GM19324 (cell line): ENCODE measurements at regions not wholly inside any gene's neighbourhood (a gene's known extent, or its start where the extent isn't known, plus 50 kb on each side); places are given as distances from the start of the nearest gene placed in this dataset.
A peak's percentile ranks its signal among the peaks of the same experiment; 100 is the strongest.
"Not testable (repeated sequence)": the region's sequence is repeated elsewhere in the genome, so short reads cannot be mapped to it uniquely, and the experiment has no call there.

Experiments
- ATAC-seq: cut with Tn5 transposase; IDR thresholded peaks from one replicate; pipeline ENCODE4 v1.9.1; 2021; ENCODE audit warnings: mild to moderate bottlenecking, moderate library complexity; ENCODE audit not compliant: unreplicated experiment, low FRiP score

- ATAC-seq = not testable (repeated sequence)
These were observed 513.5 kb downstream of the TTLL7 start for GRCh38 chr1:83485314-83486019.

- not testable (repeated sequence) for ATAC-seq
These were observed 517.6 kb downstream of the TTLL7 start for GRCh38 chr1:83481284-83481683.

- not testable (repeated sequence) for ATAC-seq
These were observed 519.2 kb downstream of the TTLL7 start for GRCh38 chr1:83479591-83480239.

DNA sequence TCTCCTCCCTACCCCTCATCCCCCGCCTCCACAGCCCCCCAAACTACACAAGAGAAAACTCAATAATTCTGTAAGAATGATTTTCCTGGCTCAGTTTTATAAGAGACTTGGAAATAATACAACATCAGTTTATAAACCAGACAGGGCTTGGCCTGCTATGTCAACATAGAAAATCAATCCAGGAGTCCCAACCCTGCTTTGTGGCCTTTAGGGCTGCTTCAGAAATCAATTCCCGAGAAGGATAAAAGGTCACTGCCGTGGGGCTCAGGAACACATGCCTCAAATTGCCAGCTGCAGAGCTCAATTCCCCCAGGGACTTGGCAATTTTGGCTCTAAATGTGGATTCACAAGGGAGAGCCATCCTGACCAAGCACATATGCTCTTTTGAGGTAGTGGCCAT is 520.8 kb downstream of the TTLL7 start:
- ATAC-seq = not testable (repeated sequence)

GRCh38 chr1:83476518-83476917 is 522.4 kb downstream of the TTLL7 start:
- not testable (repeated sequence) for ATAC-seq

GRCh38 chr1:83474946-83475345 is 524.0 kb downstream of the TTLL7 start:
- ATAC-seq = not testable (repeated sequence)

GRCh38 chr1:83473986-83474385 is 524.9 kb downstream of the TTLL7 start:
- ATAC-seq = not testable (repeated sequence)

DNA sequence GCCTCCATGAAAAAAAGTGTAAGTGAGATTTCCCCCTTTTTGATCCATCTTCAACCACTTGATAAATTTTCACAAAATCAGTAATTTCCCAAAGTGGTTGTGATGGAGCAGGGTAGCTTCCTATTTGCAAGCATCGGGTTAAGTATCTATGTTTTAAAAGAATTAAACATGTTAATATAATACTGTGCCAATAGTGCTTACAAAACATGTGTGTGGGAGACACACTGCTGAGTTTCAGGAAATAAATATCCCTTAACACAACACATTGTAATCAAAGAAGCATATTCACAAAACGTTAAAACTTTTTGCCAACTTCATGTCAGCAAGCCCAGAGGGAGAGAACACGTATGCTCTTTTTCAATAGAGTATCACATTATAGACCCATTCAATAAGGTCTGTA is 526.9 kb downstream of the TTLL7 start:
- not testable (repeated sequence) for ATAC-seq

GRCh38 chr1:83471272-83471671 is 527.7 kb downstream of the TTLL7 start:
- ATAC-seq = peak; percentile 62

GRCh38 chr1:83468336-83468735 is 530.6 kb downstream of the TTLL7 start:
- ATAC-seq = not testable (repeated sequence)

DNA sequence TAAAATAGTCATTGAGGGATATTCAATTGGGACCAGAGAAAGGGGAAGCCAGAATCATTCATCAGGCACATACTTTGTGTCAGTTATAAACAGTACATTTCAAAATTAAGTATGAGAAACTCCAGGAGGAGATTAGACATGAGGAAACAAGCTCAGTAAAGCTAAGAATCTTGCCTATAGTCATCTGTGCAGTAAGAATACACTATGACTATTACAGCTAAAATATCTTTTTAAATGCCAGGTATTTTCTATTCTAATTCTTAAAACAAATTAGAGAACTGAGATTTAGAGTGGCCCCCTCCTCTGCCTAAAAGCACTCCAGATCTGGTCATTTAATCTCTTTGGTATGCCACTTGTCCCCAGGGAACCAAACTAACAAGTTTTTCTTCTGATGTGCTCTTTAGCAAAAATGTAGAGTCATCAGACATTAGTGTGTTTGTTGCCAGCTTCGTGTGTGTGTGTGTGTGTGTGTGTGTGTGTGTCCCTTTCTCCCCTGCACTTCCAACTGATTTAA is 541.1 kb downstream of the TTLL7 start:
- ATAC-seq = not testable (repeated sequence)

DNA sequence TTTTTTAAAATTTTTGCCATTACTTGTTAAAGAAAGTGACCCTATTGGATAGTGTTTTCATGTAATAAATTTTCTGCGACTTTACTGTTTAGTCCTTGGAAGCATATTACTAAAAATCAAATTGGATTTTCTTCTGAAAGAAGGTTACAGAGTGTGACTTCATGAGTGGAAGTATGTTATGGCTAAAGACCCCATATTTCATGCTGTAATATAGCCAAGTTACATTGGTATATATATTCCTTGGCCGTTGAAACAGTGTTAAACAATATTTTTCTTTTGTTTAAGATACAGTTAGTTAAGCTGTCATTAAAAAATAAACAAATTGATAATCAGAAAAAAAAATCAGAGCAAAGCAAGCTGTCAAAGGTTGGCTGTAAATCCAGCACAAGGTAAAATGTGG is 541.7 kb downstream of the TTLL7 start:
- not testable (repeated sequence) for ATAC-seq

GRCh38 chr1:83455753-83456152 is 543.2 kb downstream of the TTLL7 start:
- ATAC-seq = not testable (repeated sequence)

DNA sequence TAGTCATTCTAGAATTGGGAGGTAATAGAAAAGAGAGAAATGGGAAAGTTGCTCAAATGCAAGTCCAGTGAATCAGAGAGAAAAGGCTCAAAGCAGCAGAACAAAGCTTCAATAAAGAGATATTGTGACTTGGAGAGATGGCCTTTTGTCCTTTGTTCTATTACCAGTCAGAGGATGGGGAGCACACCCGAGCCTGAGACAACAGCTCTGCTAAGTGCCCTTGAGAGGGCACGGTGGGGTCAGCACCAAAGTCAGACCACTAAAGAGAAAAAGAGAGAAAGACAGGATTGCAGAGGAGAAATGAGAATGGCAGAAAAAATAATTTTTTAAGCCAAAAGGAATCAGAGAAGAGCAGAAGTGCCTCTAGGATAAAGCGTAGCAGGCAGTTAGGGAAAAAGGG is 553.1 kb downstream of the TTLL7 start:
- ATAC-seq = not testable (repeated sequence)

DNA sequence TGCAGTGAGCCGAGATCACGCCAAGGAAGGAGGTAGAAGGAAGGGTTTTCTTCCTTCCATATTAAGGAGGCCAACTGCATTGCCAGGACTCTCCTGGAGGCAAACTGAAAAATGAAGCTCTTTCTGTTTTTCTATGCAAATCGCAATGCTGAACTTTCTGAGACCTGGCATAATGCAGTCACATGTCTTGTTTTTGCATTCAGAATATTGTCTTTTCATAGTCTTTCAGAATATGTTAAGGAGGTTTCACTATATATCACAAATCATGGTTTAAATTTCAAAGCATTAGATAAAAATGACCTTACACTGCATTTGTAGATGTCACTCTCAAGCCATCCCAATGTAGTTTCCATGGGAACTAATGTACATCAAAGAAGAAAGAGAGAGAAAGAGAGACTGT is 556.5 kb downstream of the TTLL7 start:
- ATAC-seq = peak; percentile 56

DNA sequence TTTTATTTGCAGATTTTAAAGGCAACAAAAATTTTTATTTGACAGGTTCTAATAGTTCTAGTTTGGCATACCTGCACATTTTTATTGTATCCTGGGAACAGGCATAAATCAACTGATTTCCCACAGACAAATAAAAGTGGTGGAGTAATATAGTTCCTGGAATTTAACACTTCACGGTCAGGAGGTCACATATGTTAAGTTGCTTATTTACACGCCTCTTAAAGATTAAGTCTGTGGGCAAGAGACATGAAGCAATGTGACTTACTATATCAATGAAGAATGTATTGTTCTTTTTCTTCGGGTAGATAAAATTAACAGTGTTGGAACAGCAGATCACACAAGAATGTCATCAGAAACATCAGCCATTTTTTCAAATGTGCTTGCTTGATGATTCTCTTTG is 558.3 kb downstream of the TTLL7 start:
- ATAC-seq = not testable (repeated sequence)

DNA sequence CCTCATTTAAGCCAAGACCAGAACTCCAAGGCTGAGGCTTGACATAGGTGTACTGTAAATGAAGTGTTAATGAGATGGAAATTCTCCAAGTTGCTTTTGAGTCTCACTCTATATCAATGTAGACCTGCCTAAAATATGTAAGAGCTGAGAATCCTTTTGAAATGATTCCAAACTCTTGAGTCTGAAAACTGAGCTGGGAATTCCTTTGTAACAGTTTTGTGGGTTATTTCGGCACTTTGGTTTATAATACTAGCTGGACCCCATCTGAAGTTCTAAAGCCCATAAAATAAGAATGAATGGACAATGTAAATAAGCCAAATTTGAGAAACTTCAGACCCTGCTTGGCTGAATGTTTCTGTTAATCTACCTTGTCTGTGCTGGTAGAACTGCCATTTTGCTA is 558.9 kb downstream of the TTLL7 start:
- ATAC-seq = not testable (repeated sequence)

GRCh38 chr1:83438316-83438715 is 560.6 kb downstream of the TTLL7 start:
- ATAC-seq = not testable (repeated sequence)

GRCh38 chr1:83435336-83435735 is 563.6 kb downstream of the TTLL7 start:
- ATAC-seq = not testable (repeated sequence)

- ATAC-seq = not testable (repeated sequence)
These were observed 571.4 kb downstream of the TTLL7 start for GRCh38 chr1:83427566-83427965.

- ATAC-seq = not testable (repeated sequence)
These were observed 575.5 kb downstream of the TTLL7 start for GRCh38 chr1:83423382-83423781.

GRCh38 chr1:83418558-83418957 is 580.4 kb downstream of the TTLL7 start:
- ATAC-seq = no peak
